H1 (cell line): ENCODE measurements at regions not wholly inside any gene's neighbourhood (a gene's known extent, or its start where the extent isn't known, plus 50 kb on each side); places are given as distances from the start of the nearest gene placed in this dataset.

Experiments used
- CTCF ChIA-PET: fragments of 300-600 bp; sonication (Branson Sonifier 250); formaldehyde crosslinking; loops from one replicate; lab custom pipeline; 2021; ENCODE audit not compliant: partially characterized antibody; lab: Charles Lee
- POLR2A ChIA-PET: fragments of 300-600 bp; sonication (Branson Sonifier 250); formaldehyde crosslinking; loops from one replicate; lab custom pipeline; 2021; ENCODE audit warnings: inconsistent platforms; ENCODE audit not compliant: partially characterized antibody; lab: Charles Lee
- DNase-seq, 2 experiments: peaks; one replicate each; pipeline versions ENCODE4 v3.0.0 to v3.0.0-alpha.2; 2010 to 2022; ENCODE audit warnings: low spot score in 2 of 2, low read depth in 1 of 2, mixed read lengths in 1 of 2
- FAIRE-seq: peaks from 2 replicates; lab custom pipeline; 2011; peaks lifted over from hg19 to GRCh38; lab: Jason Lieb, UNC
- H2AFZ ChIP-seq: 2 replicates; pipeline ENCODE4 v1.8.1; 2012; ENCODE audit warnings: low read length, inconsistent platforms
- H2AK5ac ChIP-seq: 2 replicates; pipeline ENCODE4 v1.6.1; 2013; ENCODE audit warnings: low read depth, low read length
- H2BK120ac ChIP-seq: replicated peaks from 2 replicates; pipeline ENCODE3; 2013; ENCODE audit warnings: low read depth, low read length, inconsistent platforms
- H2BK12ac ChIP-seq: 2 replicates; pipeline ENCODE4 v1.6.1; 2013; ENCODE audit warnings: low read depth, low read length
- H2BK15ac ChIP-seq: 2 replicates; pipeline ENCODE4 v1.6.1; 2013; ENCODE audit warnings: low read length
- H2BK20ac ChIP-seq: 2 replicates; pipeline ENCODE4 v1.6.1; 2013; ENCODE audit warnings: low read length
- H2BK5ac ChIP-seq: 2 replicates; pipeline ENCODE4 v1.6.1; 2013; ENCODE audit warnings: low read depth, low read length
- H3K14ac ChIP-seq: 2 replicates; pipeline ENCODE4 v1.6.1; 2013; ENCODE audit warnings: inconsistent platforms; ENCODE audit not compliant: insufficient read length
- H3K18ac ChIP-seq: 2 replicates; pipeline ENCODE4 v1.6.1; 2013; ENCODE audit warnings: low read length; ENCODE audit errors: extremely low read depth
- H3K23ac ChIP-seq: 2 replicates; pipeline ENCODE4 v1.6.1; 2013; ENCODE audit warnings: inconsistent platforms; ENCODE audit not compliant: insufficient read length
- H3K23me2 ChIP-seq: 2 replicates; pipeline ENCODE4 v1.6.1; 2013; ENCODE audit warnings: low read depth, low read length
- H3K27ac ChIP-seq: 2 replicates; pipeline ENCODE4 v1.6.1; 2011; ENCODE audit warnings: low read depth, low read length, inconsistent platforms
- H3K27me3 ChIP-seq, 4 experiments: replicated peaks in 1 of 4; 1 replicate in 1 of 4; 2 replicates in 3 of 4; pipeline versions ENCODE4 v1.6.1 to v1.8.1; 2011 to 2013; ENCODE audit warnings: low read length in 3 of 4, mild to moderate bottlenecking in 3 of 4, inconsistent platforms in 2 of 4, mixed read lengths in 2 of 4, moderate library complexity in 1 of 4; ENCODE audit not compliant: control insufficient read depth in 3 of 4, insufficient read depth in 3 of 4; ENCODE audit errors: extremely low read depth in 1 of 4
- H3K36me3 ChIP-seq, 4 experiments: 2 replicates each; pipeline versions ENCODE4 v1.6.1 to v1.8.1; 2011 to 2013; ENCODE audit warnings: mild to moderate bottlenecking in 4 of 4, low read length in 3 of 4, moderate library complexity in 2 of 4, control low read depth in 1 of 4, inconsistent platforms in 1 of 4; ENCODE audit not compliant: insufficient read depth in 4 of 4, control insufficient read depth in 2 of 4
- H3K4ac ChIP-seq: replicated peaks from 2 replicates; pipeline ENCODE3; 2013; ENCODE audit warnings: low read length, low read depth, mixed read lengths, inconsistent platforms; ENCODE audit not compliant: insufficient read length
- H3K4me1 ChIP-seq, 4 experiments: replicated peaks in 1 of 4; 1 replicate in 1 of 4; 2 replicates in 3 of 4; pipeline versions ENCODE4 v1.6.1 to v1.8.1; 2011 to 2013; ENCODE audit warnings: low read length in 3 of 4, inconsistent platforms in 2 of 4, mixed read lengths in 1 of 4; ENCODE audit not compliant: insufficient read depth in 4 of 4, control insufficient read depth in 3 of 4
- H3K4me2 ChIP-seq, 2 experiments: 2 replicates each; pipeline versions ENCODE4 v1.6.1 to v1.8.1; 2011 to 2013; ENCODE audit warnings: low read depth in 2 of 2, low read length in 2 of 2, control low read depth in 1 of 2, inconsistent platforms in 1 of 2, mild to moderate bottlenecking in 1 of 2; ENCODE audit not compliant: insufficient read depth in 1 of 2
- H3K4me3 ChIP-seq, 4 experiments: fragments of 200-600, 300-600 bp in 1 of 4; sonication (generic), shearing (Covaris generic), sonication (Bioruptor Twin) in 1 of 4; 2 replicates each; pipeline versions ENCODE4 v1.5.1 to v1.8.1; 2011 to 2016; ENCODE audit warnings: low read length in 4 of 4, low read depth in 3 of 4, control low read depth in 2 of 4, inconsistent platforms in 2 of 4, mild to moderate bottlenecking in 2 of 4, mixed read lengths in 1 of 4, moderate library complexity in 1 of 4; ENCODE audit not compliant: insufficient read depth in 2 of 4; ENCODE audit errors: extremely low read depth in 1 of 4
- H3K56ac ChIP-seq: replicated peaks from 2 replicates; pipeline ENCODE3; 2013; ENCODE audit warnings: low read depth, mild to moderate bottlenecking, mixed read lengths, low read length, inconsistent platforms; ENCODE audit not compliant: insufficient read length
- H3K79me1 ChIP-seq: 2 replicates; pipeline ENCODE4 v1.6.1; 2013; ENCODE audit warnings: low read depth, low read length, control low read depth
- H3K79me2 ChIP-seq, 2 experiments: 2 replicates each; pipeline versions ENCODE4 v1.6.1 to v1.8.1; 2012 to 2013; ENCODE audit warnings: low read length in 2 of 2, mild to moderate bottlenecking in 2 of 2, inconsistent platforms in 1 of 2; ENCODE audit not compliant: insufficient read depth in 2 of 2, control insufficient read depth in 1 of 2
- H3K9ac ChIP-seq, 4 experiments: replicated peaks in 1 of 4; 1 replicate in 1 of 4; 2 replicates in 3 of 4; pipeline versions ENCODE4 v1.6.1 to v1.8.1; 2011 to 2013; ENCODE audit warnings: low read depth in 3 of 4, low read length in 3 of 4, control low read depth in 2 of 4, mild to moderate bottlenecking in 2 of 4, moderate library complexity in 2 of 4, inconsistent platforms in 1 of 4; ENCODE audit errors: extremely low read depth in 1 of 4
- H3K9me3 ChIP-seq, 2 experiments: 2 replicates each; pipeline versions ENCODE4 v1.6.1 to v1.8.1; 2012 to 2013; ENCODE audit warnings: mild to moderate bottlenecking in 2 of 2, moderate library complexity in 2 of 2, control low read depth in 1 of 2, inconsistent platforms in 1 of 2, low read depth in 1 of 2, low read length in 1 of 2, mixed read lengths in 1 of 2; ENCODE audit not compliant: insufficient read depth in 2 of 2
- H4K20me1 ChIP-seq, 2 experiments: replicated peaks in 1 of 2; 2 replicates each; pipeline versions ENCODE3 to v1.8.1; 2011 to 2013; ENCODE audit warnings: inconsistent platforms in 2 of 2, low read length in 2 of 2, mild to moderate bottlenecking in 1 of 2; ENCODE audit not compliant: insufficient read depth in 2 of 2, control insufficient read depth in 1 of 2
- H4K5ac ChIP-seq: 2 replicates; pipeline ENCODE4 v1.6.1; 2013; ENCODE audit warnings: low read length, low read depth, mixed read lengths, inconsistent platforms; ENCODE audit not compliant: insufficient read length
- H4K8ac ChIP-seq: 2 replicates; pipeline ENCODE4 v1.8.0; 2013; ENCODE audit warnings: mild to moderate bottlenecking, moderate library complexity, low read length, inconsistent platforms; ENCODE audit not compliant: insufficient read depth; ENCODE audit errors: extremely low read depth
- H4K91ac ChIP-seq: replicated peaks from 2 replicates; pipeline ENCODE3; 2013; ENCODE audit warnings: low read length, mixed read lengths, inconsistent platforms; ENCODE audit not compliant: insufficient read length
- ASH2L ChIP-seq: fragments of 200-600, 300-600 bp; sonication (generic); IDR thresholded peaks from one replicate; pipeline ENCODE4 v1.7.1; 2017; ENCODE audit warnings: low read length
- CBX8 ChIP-seq: fragments of 300-800, 300-1000 bp; sonication (generic); IDR thresholded peaks from 2 replicates; pipeline ENCODE4 v1.7.1; 2016; ENCODE audit warnings: low read depth, low read length, borderline replicate concordance
- CHD2 ChIP-seq: IDR thresholded peaks from 2 replicates; pipeline ENCODE4 v1.6.1; 2012; ENCODE audit warnings: low read length, improper control_type of control experiment
- E2F6 ChIP-seq: IDR thresholded peaks from 2 replicates; pipeline ENCODE4 v1.6.1; 2012; ENCODE audit warnings: inconsistent platforms
- EP300 ChIP-seq, 2 experiments: IDR thresholded peaks; 1 replicate in 1 of 2; 2 replicates in 1 of 2; pipeline ENCODE4 v1.6.1; 2011 to 2012; ENCODE audit warnings: low read depth in 2 of 2, low read length in 2 of 2, mild to moderate bottlenecking in 2 of 2, borderline replicate concordance in 1 of 2, inconsistent platforms in 1 of 2, moderate library complexity in 1 of 2
- FOSL1 ChIP-seq: IDR thresholded peaks from 2 replicates; pipeline ENCODE4 v1.6.1; 2011; ENCODE audit warnings: mild to moderate bottlenecking, low read depth, low read length, moderate library complexity; ENCODE audit not compliant: insufficient read depth
- HDAC2 ChIP-seq, 2 experiments: fragments of 300-600 bp in 1 of 2; sonication (generic) in 1 of 2; IDR thresholded peaks; 2 replicates each; pipeline ENCODE4 v1.6.1; 2011 to 2012; ENCODE audit warnings: low read depth in 2 of 2, low read length in 2 of 2, mild to moderate bottlenecking in 2 of 2, moderate library complexity in 2 of 2, borderline replicate concordance in 1 of 2, inconsistent platforms in 1 of 2
- JUN ChIP-seq: IDR thresholded peaks from 2 replicates; pipeline ENCODE4 v1.6.1; 2011; ENCODE audit warnings: low read depth, mild to moderate bottlenecking, improper control_type of control experiment, low read length
- POU5F1 ChIP-seq: IDR thresholded peaks from 2 replicates; pipeline ENCODE4 v1.6.1; 2011; ENCODE audit warnings: low read depth, mild to moderate bottlenecking, low read length, moderate library complexity
- RXRA ChIP-seq: IDR thresholded peaks from 2 replicates; pipeline ENCODE4 v1.6.1; 2011; ENCODE audit warnings: low read depth, mild to moderate bottlenecking, low read length, moderate library complexity; ENCODE audit not compliant: insufficient read depth
- SP2 ChIP-seq: IDR thresholded peaks from 2 replicates; pipeline ENCODE4 v1.6.1; 2012; ENCODE audit warnings: mild to moderate bottlenecking, low read length, inconsistent platforms
- TAF1 ChIP-seq: IDR thresholded peaks from 2 replicates; pipeline ENCODE4 v1.6.1; 2011; ENCODE audit warnings: mild to moderate bottlenecking, low read depth, low read length
- YY1 ChIP-seq: IDR thresholded peaks from 2 replicates; pipeline ENCODE4 v1.6.1; 2011; ENCODE audit warnings: low read depth, mild to moderate bottlenecking, low read length
- WGBS, 2 experiments: shearing (Covaris generic) in 1 of 2; methylation state at CpG; one replicate each; pipeline versions ENCODE4 v1.1.6 to v1.1.7; 2013 to 2015; ENCODE audit warnings: low lambda C conversion rate in 2 of 2, mixed read lengths in 2 of 2, inconsistent platforms in 1 of 2, low coverage in 1 of 2, missing lambda C conversion rate in 1 of 2; ENCODE audit not compliant: insufficient replicate concordance in 2 of 2, insufficient coverage in 1 of 2, insufficient read length in 1 of 2; ENCODE audit errors: extremely low coverage in 1 of 2, missing lambda C conversion rate in 1 of 2; 5-methylcytosine and 5-hydroxymethylcytosine counted together

GRCh38 chr7:73941836-73942551 lies 81.0 kb downstream of the TMEM270 start:
- no peak overlapping the region for H3K23ac ChIP-seq
- no peak overlapping the region for H2BK15ac ChIP-seq
- no peak overlapping the region for H3K18ac ChIP-seq
- H3K9me3 ChIP-seq = peaks cover 0 to 11% of the 10 kb centered on the region in 2 experiments; a peak in 2 of 4 replicates
- no peaks in the 10 kb centered on the region for H3K79me2 ChIP-seq
- no peak overlapping the region for H2BK20ac ChIP-seq
- ChIA-PET CTCF (no interaction called here), POLR2A (interaction anchor here (0.7 to 1.4 kb wide), 2 partner anchors 18 to 48 kb away, joined by 3 read pairs; no protein-coding TSS in a partner anchor)
- H3K4ac ChIP-seq = no peak overlapping the region
- H3K36me3 ChIP-seq = no peaks in the 10 kb centered on the region
- no peak overlapping the region for H3K9ac ChIP-seq
- H2AK5ac ChIP-seq = no peak overlapping the region
- no peak overlapping the region for H4K91ac ChIP-seq
- no peaks in the 10 kb centered on the region for H4K20me1 ChIP-seq
- FAIRE-seq (no peak), DNase-seq (no peak)
- WGBS, 2 experiments = 92% methylated on average over 2 of the region's 2 CpGs; no CpG with 5 or more reads in 1 of the 2 experiments
- no peak overlapping the region for H2BK120ac ChIP-seq
- H3K27me3 ChIP-seq = no peaks in the 10 kb centered on the region
- H2BK5ac ChIP-seq = no peak overlapping the region
- H3K56ac ChIP-seq = no peak overlapping the region
- no peak overlapping the region for H2BK12ac ChIP-seq
- no peaks in the 10 kb centered on the region for H3K4me1 ChIP-seq
- no peak overlapping the region for H3K14ac ChIP-seq
- no peak overlapping the region for H3K4me3 ChIP-seq
- no peak overlapping the region for H3K4me2 ChIP-seq
- H2AFZ ChIP-seq = no peak overlapping the region
- H3K23me2 ChIP-seq = no peaks in the 10 kb centered on the region
- no peak for TF ChIP-seq ASH2L
- no peak for TF ChIP-seq YY1
- TF ChIP-seq EP300 (IDR thresholded peaks at IDR 0.05; ENCODE audit: borderline replicate concordance in 1 of 2, low read depth in 2 of 2, low read length in 2 of 2) = no peak
- no peak for TF ChIP-seq CHD2
- no peak for TF ChIP-seq SP2
- TF ChIP-seq E2F6 = no peak
- TF ChIP-seq CBX8 = no peak
- no peak for TF ChIP-seq POU5F1
- TF ChIP-seq TAF1 = no peak
- no peak for TF ChIP-seq HDAC2 (IDR thresholded peaks at IDR 0.05; ENCODE audit: borderline replicate concordance in 1 of 2, low read depth in 2 of 2, low read length in 2 of 2)
- TF ChIP-seq JUN = no peak
- TF ChIP-seq RXRA = no peak
- TF ChIP-seq FOSL1 = no peak
- TF ChIP-seq, all 59 proteins: peak for 0
- H4K5ac ChIP-seq = no peak overlapping the region
- no peaks in the 10 kb centered on the region for H3K79me1 ChIP-seq
- H3K27ac ChIP-seq = no peak overlapping the region
- H4K8ac ChIP-seq = no peak overlapping the region
